KOPT-K1 (cell line): ENCODE measurements at regions not wholly inside any gene's neighbourhood (a gene's known extent, or its start where the extent isn't known, plus 50 kb on each side); places are given as distances from the start of the nearest gene placed in this dataset.

Experiments used
- H3K27ac ChIP-seq: fragments of 200-600 bp; sonication (generic); 2 replicates; pipeline ENCODE4 v1.5.1; 2016; ENCODE audit warnings: antibody characterized with exemption, mild to moderate bottlenecking, low read depth, low read length; ENCODE audit not compliant: poor library complexity, severe bottlenecking
- H3K36me3 ChIP-seq: fragments of 200-600 bp; sonication (generic); 2 replicates; pipeline ENCODE4 v1.5.1; 2017; ENCODE audit warnings: antibody characterized with exemption, mild to moderate bottlenecking, low read length, moderate library complexity; ENCODE audit not compliant: insufficient read depth
- H3K9me3 ChIP-seq: fragments of 200-600 bp; sonication (generic); 2 replicates; pipeline ENCODE4 v1.5.1; 2017; ENCODE audit warnings: antibody characterized with exemption, low read length, mild to moderate bottlenecking; ENCODE audit not compliant: insufficient read depth, poor library complexity, severe bottlenecking

DNA sequence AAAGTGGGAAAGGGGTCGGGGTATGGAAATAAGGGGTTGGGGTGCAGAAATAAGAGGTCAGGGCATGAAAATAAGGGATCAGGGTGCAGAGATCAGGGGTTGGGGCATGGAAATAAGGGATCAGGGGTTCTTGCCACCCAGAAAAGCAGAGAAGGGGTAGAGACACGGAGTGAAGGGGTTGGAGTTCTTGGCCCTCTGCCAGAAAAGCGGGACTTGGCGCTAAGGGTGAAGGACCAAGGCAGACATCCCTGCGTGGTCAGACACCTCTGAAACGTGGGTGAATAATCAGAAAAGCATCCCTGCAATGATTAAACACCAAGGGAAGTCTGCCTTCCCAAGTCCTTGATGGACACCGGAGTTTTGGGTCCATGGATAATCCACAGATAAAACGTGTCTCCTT is 1521.6 kb upstream of the SLC39A10 start:
- Histone ChIP-seq H3K36me3 (no peaks in the 10 kb centered on the region), H3K27ac (no peak overlapping the region), H3K9me3 (no peaks in the 10 kb centered on the region)

DNA sequence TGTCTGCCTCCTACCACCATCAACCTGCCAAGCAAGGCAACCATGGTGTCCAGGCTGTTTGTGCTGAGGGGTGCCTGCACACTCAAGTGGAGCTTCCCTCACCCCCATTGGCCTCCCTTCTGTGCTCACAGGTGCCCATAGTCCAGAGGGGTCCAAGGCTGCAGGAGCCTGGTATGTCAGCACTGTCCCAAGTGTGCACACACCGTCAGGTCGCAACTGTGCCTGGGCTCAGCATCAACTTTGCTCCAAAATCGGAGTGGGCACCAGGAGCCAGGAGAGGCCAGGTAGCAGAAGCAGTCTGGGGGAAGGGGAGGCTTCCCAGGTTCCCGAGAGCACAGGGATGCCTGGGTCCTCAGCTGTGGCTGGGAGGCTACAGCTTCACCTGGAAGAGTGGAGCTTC is 1528.2 kb upstream of the SLC39A10 start:
- Histone ChIP-seq H3K27ac (no peak overlapping the region), H3K9me3 (no peaks in the 10 kb centered on the region)

DNA sequence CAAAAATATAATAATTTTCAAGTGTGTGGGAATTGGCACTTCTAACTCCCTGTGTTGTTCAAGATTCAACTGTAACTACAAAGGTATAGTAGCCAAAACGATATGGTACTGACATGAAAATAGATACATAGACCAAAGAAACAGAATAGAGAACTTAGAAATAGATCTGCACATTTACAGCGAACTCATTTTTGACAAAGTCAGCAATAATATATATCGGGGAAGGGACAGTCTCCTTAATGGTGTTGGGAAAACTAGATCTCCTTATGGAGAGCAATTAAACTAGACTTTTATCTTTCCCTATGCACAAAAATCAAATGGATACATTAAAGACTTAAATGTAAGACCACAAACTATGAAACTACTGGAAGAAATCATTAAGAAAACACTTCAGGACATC is 1530.6 kb upstream of the SLC39A10 start:
- Histone ChIP-seq H3K9me3 (no peaks in the 10 kb centered on the region), H3K36me3 (no peaks in the 10 kb centered on the region), H3K27ac (no peak overlapping the region)

More for the DNA sequence above, 1528.2 kb upstream of the SLC39A10 start:
- no peaks in the 10 kb centered on the region for H3K36me3 ChIP-seq

DNA sequence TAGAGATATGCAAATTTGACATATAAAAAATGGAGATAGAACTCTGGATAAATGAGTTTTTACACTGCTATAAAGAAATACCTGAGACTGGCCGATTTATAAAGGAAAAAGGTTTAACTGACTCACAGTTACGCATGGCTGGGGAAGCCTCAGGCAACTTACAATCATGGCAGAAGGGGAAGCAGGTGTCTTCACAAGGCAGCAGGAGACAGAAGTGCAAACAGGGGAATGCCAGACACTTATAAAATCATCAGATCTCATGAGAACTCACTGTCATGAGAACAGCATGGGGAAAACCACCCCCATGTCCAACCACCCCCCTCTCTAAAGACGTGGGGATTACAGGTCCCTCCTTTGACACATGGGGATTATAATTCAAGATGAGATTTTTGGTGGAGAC is 1540.2 kb upstream of the SLC39A10 start:
- Histone ChIP-seq H3K9me3 (no peaks in the 10 kb centered on the region), H3K36me3 (no peaks in the 10 kb centered on the region), H3K27ac (no peak overlapping the region)

DNA sequence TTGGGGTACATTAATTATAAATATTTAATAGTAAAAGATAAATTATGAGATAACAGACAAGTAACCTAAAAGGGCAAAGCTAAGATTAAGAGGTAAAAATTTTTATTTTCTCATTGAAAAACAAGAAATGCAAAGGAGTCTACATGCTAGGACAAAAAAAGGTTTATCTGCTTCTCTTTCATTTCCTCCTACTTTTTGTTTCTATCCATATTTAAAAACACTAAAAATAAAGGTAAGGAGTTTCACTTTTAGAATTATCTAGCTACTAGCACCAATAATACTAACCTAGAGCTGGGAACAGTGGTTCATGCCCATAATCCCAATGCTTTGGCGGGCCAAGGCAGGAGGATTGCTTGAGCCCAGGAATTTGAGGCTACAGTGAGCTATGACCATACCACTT is 1551.7 kb upstream of the SLC39A10 start:
- no peaks in the 10 kb centered on the region for H3K36me3 ChIP-seq
- no peak overlapping the region for H3K27ac ChIP-seq
- no peaks in the 10 kb centered on the region for H3K9me3 ChIP-seq

DNA sequence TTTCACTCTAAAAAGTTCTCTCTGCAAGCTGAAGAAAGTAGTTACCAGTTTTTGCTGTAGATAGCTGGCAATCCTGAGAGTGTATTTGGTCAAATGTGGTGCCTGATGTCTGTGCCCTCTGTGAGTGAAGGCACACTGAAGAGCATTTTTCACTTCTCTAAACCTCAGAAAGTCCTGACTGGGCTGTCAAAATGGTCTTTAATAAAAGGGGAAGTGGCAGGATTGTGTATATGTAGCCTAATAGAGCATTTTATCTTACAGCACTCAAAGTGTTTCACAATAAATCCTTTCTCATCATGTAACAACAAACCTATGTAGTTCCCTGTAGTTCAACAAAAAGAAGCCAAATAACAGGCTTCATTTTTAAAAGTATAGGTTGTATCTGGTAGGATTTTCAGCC is 1552.3 kb upstream of the SLC39A10 start:
- no peak overlapping the region for H3K27ac ChIP-seq
- no peaks in the 10 kb centered on the region for H3K9me3 ChIP-seq
- no peaks in the 10 kb centered on the region for H3K36me3 ChIP-seq

DNA sequence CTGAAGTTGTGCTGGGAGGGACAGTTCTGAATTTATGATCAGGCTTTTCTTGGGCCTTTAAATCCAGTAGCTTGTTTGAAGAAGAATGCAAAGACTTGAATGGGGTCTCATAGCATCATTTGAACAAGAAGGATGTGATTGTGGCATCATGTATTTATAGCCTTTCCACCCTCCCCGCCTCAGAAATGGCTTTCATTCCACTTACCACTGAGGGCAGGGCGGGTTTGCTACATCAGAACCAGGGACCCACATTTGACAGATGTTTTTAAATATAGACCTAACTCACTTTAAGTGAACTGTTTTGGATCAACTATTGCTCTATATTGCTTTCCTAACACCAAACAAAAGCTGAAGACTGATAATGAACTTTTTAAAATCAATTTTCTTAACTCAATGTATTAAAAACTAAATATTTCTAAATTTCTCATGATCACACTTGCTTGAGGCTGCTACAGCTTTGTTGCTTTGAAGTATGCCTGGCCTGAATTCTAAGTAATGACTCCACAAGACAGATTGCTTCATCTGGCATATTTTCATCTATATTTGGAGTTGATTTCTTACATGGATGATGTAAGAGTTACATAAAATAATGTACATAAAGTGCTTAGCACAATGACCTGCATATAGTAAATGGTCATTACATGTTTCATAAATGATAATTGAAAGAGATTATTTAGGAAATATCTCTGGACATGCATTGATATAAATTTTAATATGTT is 1552.9 kb upstream of the SLC39A10 start:
- H3K36me3 ChIP-seq: no peaks in the 10 kb centered on the region
- H3K9me3 ChIP-seq: no peaks in the 10 kb centered on the region
- H3K27ac ChIP-seq: no peak overlapping the region

DNA sequence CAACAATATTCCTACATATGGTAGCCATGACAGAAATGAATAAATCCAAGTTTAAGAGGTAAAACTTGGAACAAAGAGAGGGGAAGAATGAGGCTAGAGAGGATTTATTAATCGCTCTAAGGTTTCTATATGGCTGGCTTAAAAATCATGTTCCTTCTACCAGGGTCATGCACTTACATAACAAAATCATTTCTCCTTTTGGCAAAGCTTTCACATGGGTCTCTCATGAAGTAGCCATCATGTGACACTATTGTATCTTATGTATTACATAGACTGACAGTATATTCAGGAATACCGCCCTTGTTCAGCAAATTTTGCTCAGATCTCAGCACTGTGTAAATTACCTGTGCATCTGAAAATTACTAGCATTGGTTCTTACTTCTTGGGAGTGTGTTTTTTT is 1554.5 kb upstream of the SLC39A10 start:
- no peak overlapping the region for H3K27ac ChIP-seq
- H3K36me3 ChIP-seq: no peaks in the 10 kb centered on the region
- no peaks in the 10 kb centered on the region for H3K9me3 ChIP-seq

DNA sequence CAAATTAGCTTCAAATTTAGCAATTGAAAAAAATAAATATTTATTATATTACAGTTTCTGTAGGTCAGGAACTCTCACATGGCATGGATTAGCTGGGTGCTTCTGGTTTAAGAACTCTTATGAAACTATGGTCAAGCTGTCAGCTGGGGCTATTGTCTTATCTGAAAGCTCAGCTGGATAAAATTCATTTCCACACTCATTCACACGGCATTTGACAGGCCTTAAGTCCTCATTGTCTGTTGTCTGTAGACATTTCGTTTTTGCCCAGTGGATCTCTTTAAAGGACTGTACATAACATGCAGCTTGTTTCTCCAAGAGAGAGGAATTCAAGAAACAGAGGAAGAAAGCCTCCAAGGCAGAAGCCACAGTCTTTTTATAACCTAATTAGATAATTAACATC is 1556.8 kb upstream of the SLC39A10 start:
- no peak overlapping the region for H3K27ac ChIP-seq
- no peaks in the 10 kb centered on the region for H3K9me3 ChIP-seq
- no peaks in the 10 kb centered on the region for H3K36me3 ChIP-seq

DNA sequence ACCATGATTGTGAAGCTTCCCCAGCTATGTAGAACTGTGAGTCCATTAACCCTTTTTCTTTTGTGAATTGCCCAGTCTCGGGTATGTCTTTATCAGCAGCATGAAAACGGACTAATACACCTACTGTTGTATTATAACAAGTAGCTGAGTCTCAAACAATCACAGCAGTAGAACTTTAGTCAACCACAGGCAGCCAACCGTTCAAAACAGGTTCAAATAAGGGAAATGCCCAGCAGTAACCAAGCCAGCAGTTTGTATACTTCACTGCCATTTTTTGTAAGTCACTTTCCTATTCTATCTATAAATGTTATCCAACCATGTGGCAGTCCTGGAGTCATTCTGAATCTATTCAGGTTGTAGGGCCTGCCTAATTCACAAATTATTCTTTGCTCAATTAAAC is 1560.6 kb upstream of the SLC39A10 start:
- Histone ChIP-seq H3K27ac (no peak overlapping the region), H3K9me3 (no peaks in the 10 kb centered on the region), H3K36me3 (no peaks in the 10 kb centered on the region)

DNA sequence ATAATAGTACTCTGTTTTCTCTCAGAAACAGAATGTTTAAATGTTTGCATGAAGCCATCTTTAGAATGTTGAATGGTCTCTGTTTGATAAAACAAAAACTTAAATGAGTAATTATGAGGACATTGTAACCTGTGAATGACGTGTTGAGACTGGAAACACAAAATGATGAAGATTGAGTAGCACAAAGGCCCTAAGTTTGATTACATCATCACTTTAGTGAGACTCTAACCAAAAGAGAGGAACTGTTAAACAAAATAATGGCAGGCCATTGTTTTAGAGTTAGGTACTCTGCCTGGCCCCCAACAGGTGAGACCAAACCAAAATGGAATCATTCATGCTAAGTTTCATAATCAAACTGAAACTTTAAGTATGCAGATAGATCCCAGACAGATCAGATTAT is 1561.7 kb upstream of the SLC39A10 start:
- no peak overlapping the region for H3K27ac ChIP-seq
- no peaks in the 10 kb centered on the region for H3K9me3 ChIP-seq
- H3K36me3 ChIP-seq: no peaks in the 10 kb centered on the region

DNA sequence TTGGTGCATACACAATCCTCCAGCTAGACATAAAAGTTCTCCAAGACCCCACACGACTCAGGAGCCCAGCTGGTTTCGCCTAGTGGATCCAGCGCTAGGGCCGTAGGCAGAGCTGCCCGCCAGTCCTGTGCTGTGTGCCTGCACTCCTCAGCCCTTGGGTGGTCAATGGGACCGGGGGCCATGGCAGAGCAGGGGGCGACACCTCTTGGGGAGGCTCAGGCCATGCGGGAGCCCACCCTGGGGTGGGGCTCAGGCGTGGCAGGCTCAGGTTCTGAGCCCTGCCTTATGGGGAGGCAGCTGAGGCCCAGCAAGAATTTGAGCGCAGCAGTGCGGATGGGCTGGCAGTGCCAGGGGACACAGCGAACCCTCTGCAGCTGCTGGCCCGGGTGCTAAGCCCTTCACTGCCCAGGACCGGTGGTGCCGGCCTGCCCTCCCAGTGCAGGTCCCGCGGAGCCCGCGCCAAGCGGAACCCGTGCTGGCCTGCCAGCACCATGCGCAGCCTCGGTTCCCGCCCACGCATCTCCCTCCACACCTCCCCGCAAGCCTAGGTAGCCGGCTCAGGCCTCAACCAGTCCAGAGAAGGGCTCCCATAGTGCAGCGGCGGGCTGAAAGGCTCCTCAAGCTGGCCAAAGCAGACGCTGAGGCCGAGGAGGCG is 1566.6 kb upstream of the SLC39A10 start:
- Histone ChIP-seq H3K9me3 (no peaks in the 10 kb centered on the region), H3K36me3 (no peaks in the 10 kb centered on the region), H3K27ac (no peak overlapping the region)

DNA sequence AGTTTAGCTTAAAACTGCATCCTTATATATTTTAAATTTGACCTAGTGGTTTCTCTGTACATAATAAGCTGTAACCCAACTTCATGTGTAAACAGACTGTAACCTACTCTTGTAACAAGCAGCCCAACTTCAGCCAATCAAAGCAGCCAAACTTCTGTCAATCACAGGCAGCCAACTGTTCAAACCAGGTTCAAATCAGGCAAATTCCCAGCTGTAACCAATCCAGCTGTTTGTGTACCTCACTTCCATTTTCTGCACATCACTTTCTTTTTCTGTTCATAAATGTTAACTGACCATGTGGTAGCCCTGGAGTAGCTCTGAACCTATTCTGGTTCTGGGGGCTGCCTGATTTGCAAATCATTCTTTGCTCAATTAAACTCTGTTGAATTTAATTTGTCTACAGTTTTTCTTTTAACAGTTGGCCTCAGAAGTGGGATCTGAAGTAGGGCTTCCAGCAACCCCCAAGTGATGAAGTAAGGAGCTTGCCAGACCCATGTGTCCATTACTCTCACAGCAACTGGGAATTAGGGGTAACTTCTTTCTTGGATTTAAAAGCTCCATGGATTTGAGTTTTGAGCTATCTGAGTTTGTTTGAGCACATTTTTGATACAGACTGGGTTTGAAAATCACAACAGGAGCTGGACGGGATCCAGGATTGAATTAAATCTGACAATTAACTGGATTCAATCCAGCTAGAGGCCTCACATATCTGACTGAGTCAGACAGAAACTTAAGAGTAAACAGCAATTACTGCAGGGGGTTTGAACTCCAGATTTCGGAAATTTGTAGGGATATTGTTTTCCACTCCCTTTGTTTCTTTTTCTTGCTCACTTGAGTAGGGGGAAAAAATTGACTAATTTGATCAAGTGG is 1569.7 kb upstream of the SLC39A10 start:
- Histone ChIP-seq H3K27ac (no peak overlapping the region), H3K9me3 (no peaks in the 10 kb centered on the region), H3K36me3 (no peaks in the 10 kb centered on the region)

DNA sequence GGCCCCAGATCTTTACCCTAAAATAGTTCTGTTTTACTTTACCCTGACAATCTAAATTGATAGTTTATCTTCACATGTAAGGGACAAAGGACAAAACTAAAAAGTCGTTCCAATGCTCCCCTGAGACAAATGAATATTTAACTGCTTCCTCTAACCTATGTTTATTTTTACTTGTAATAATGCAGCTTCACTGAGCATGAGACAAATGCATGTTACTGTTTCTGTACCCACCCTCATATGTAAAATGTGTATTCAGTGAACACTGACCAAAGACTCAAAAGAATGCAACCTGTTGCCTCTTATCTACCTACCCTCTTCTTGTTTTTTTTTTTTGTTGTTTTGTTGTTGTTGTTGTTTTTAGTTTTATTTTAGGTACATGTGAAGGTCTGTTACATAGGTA is 1570.9 kb upstream of the SLC39A10 start:
- Histone ChIP-seq H3K9me3 (no peaks in the 10 kb centered on the region), H3K27ac (no peak overlapping the region), H3K36me3 (no peaks in the 10 kb centered on the region)

DNA sequence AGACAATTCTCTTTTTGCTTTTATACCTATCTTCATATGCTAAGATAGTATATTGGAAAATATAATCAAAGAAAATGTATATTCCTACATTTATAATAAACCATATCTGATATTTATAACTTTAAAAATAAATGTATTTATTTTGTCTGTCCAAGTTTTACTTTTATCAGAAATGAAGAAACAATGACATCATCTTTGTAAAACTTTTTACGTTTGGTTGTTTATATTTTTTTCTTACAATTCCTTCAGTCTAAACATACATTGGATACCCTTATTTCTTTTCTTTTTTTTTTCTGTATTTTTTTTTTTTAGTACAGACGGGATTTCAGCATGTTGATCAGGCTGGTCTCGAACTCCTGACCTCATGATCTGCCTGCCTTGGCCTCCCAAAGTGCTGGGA is 1577.0 kb upstream of the SLC39A10 start:
- Histone ChIP-seq H3K36me3 (no peaks in the 10 kb centered on the region), H3K9me3 (no peaks in the 10 kb centered on the region), H3K27ac (no peak overlapping the region)
